OCI-LY7 (cell line): ENCODE measurements at regions not wholly inside any gene's neighbourhood (a gene's known extent, or its start where the extent isn't known, plus 50 kb on each side); places are given as distances from the start of the nearest gene placed in this dataset.
"Not testable (repeated sequence)": the region's sequence is repeated elsewhere in the genome, so short reads cannot be mapped to it uniquely, and the experiment has no call there.

ENCODE experiments used
- BruUV-seq: library from RNA; stranded (reverse); fragments of 400-500 nt; replicated peaks from 2 replicates; lab custom pipeline; 2021; lab: Mats Ljungman, UMichigan
- CTCF ChIA-PET: fragments of 300-600 bp; sonication (Branson Sonifier 250); formaldehyde crosslinking; loops from one replicate; lab custom pipeline; 2022; ENCODE audit warnings: antibody characterized with exemption; ENCODE audit not compliant: unreplicated experiment; lab: Charles Lee
- POLR2A ChIA-PET: fragments of 300-600 bp; sonication (Branson Sonifier 250); formaldehyde crosslinking; loops from one replicate; lab custom pipeline; 2022; ENCODE audit warnings: antibody characterized with exemption; lab: Charles Lee
- DNase-seq: peaks from one replicate; pipeline ENCODE4 v3.0.0-alpha.2; 2015; ENCODE audit warnings: low spot score
- H2AFZ ChIP-seq: fragments of 200-600 bp; sonication (generic), shearing (Covaris generic); 2 replicates; pipeline ENCODE4 v1.6.1; 2014; ENCODE audit warnings: mild to moderate bottlenecking, antibody characterized with exemption, low read length, moderate library complexity
- H3K27ac ChIP-seq: fragments of 200-600 bp; sonication (generic); 2 replicates; pipeline ENCODE4 v1.5.1; 2014; ENCODE audit warnings: mixed run types, low read depth, mild to moderate bottlenecking, moderate library complexity, low read length, inconsistent platforms; ENCODE audit not compliant: poor library complexity, severe bottlenecking
- H3K36me3 ChIP-seq: fragments of 200-600 bp; sonication (generic); 2 replicates; pipeline ENCODE4 v1.6.1; 2014; ENCODE audit warnings: mild to moderate bottlenecking, antibody characterized with exemption, low read length, moderate library complexity, mixed read lengths; ENCODE audit not compliant: insufficient read depth
- H3K4me1 ChIP-seq: fragments of 200-600 bp; sonication (generic); 2 replicates; pipeline ENCODE4 v1.5.1; 2014; ENCODE audit warnings: mild to moderate bottlenecking, low read length; ENCODE audit not compliant: insufficient read depth, poor library complexity, severe bottlenecking
- H3K4me2 ChIP-seq: fragments of 200-600 bp; sonication (generic); 2 replicates; pipeline ENCODE4 v1.6.1; 2014; ENCODE audit warnings: mild to moderate bottlenecking, low read length
- H3K4me3 ChIP-seq: fragments of 200-600 bp; sonication (generic); 2 replicates; pipeline ENCODE4 v1.5.1; 2014; ENCODE audit warnings: mild to moderate bottlenecking, low read depth, low read length; ENCODE audit not compliant: poor library complexity, severe bottlenecking
- H3K79me2 ChIP-seq: fragments of 200-600 bp; sonication (generic); 2 replicates; pipeline ENCODE4 v1.6.1; 2016; ENCODE audit warnings: low read depth, mild to moderate bottlenecking, low read length, moderate library complexity, mixed read lengths; ENCODE audit not compliant: insufficient read depth
- H3K9me2 ChIP-seq: fragments of 200-600 bp; sonication (generic); 2 replicates; pipeline ENCODE4 v1.6.1; 2016; ENCODE audit warnings: mild to moderate bottlenecking, low read length, mixed read lengths; ENCODE audit not compliant: insufficient read depth
- H3K9me3 ChIP-seq: fragments of 200-600 bp; sonication (generic); 2 replicates; pipeline ENCODE4 v1.6.1; 2014; ENCODE audit warnings: mild to moderate bottlenecking, mixed run types, low read length, mixed read lengths
- H4K20me1 ChIP-seq: fragments of 200-600 bp; sonication (generic); 2 replicates; pipeline ENCODE4 v1.6.1; 2014; ENCODE audit warnings: mild to moderate bottlenecking, antibody characterized with exemption, low read length, moderate library complexity, mixed read lengths; ENCODE audit not compliant: insufficient read depth
- EZH2phosphoT487 ChIP-seq: fragments of 200-600 bp; sonication (generic); IDR thresholded peaks from 2 replicates; pipeline ENCODE4 v1.6.1; 2018; ENCODE audit warnings: low read depth, borderline replicate concordance, mild to moderate bottlenecking, mixed run types, antibody characterized with exemption, low read length, moderate library complexity, mixed read lengths
- intact Hi-C: fragments of 100-400 bp; cut with micrococcal nuclease; formaldehyde crosslinking; loops from one replicate; pipeline ENCODE4 v1.10.0; 2022; ENCODE audit not compliant: unreplicated experiment
- TF ChIP-seq, protein P1 (sequence below): fragments of 200-600 bp; sonication (generic); conservative IDR thresholded peaks from 2 replicates; pipeline ENCODE4 v1.5.1; 2014; ENCODE audit warnings: mild to moderate bottlenecking, antibody characterized with exemption, low read length, moderate library complexity, mixed read lengths

DNA sequence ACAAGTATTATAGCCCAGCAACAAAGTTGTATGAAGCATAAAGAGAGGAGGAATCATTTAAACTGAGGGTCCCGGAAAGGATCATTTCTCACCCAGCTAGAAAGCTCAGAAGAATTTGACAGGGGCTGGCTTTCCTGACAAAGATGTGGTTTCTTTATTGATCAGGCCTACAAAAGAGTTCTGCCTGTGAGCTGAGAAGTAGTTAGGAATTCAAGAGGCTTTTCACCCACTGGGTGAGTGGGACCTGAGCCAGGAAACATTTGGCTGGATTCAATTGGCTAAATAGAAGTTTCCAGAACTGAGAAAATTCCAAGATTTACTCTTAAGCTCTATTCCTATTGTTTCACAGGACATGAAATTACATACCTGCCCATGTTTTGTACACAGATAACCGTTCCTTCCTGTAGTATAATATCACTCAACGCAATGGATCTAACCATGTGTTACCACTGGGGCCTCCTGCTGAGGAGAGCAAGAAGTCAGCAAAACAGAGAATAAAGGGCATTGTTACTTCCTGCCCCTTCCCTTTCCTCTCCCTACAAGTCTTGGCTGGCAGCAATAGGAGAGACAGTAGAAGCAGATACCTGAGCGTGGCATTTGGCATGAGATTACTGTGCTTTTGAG lies 53.9 kb upstream of the PAPSS2 start:
- H4K20me1 ChIP-seq: no peaks in the 10 kb centered on the region
- POLR2A ChIA-PET: interaction anchor here (0.7 kb wide), 1 partner anchor 89 kb away, joined by 3 read pairs; no protein-coding TSS in a partner anchor
- no peaks in the 10 kb centered on the region for H3K4me1 ChIP-seq
- H3K9me3 ChIP-seq: no peaks in the 10 kb centered on the region
- no TSS peak for BruUV-seq
- H3K36me3 ChIP-seq: no peaks in the 10 kb centered on the region
- TF ChIP-seq EZH2phosphoT487: no peak
- TF ChIP-seq, protein P1, sequence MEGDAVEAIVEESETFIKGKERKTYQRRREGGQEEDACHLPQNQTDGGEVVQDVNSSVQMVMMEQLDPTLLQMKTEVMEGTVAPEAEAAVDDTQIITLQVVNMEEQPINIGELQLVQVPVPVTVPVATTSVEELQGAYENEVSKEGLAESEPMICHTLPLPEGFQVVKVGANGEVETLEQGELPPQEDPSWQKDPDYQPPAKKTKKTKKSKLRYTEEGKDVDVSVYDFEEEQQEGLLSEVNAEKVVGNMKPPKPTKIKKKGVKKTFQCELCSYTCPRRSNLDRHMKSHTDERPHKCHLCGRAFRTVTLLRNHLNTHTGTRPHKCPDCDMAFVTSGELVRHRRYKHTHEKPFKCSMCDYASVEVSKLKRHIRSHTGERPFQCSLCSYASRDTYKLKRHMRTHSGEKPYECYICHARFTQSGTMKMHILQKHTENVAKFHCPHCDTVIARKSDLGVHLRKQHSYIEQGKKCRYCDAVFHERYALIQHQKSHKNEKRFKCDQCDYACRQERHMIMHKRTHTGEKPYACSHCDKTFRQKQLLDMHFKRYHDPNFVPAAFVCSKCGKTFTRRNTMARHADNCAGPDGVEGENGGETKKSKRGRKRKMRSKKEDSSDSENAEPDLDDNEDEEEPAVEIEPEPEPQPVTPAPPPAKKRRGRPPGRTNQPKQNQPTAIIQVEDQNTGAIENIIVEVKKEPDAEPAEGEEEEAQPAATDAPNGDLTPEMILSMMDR: no peak
- DNase-seq: no peak
- intact Hi-C loops: no loop called here
- no peak overlapping the region for H2AFZ ChIP-seq
- no peak overlapping the region for H3K4me2 ChIP-seq
- no peak overlapping the region for H3K4me3 ChIP-seq
- CTCF ChIA-PET: no interaction called here
- no peaks in the 10 kb centered on the region for H3K9me2 ChIP-seq
- H3K27ac ChIP-seq: no peak overlapping the region
- no peaks in the 10 kb centered on the region for H3K79me2 ChIP-seq

DNA sequence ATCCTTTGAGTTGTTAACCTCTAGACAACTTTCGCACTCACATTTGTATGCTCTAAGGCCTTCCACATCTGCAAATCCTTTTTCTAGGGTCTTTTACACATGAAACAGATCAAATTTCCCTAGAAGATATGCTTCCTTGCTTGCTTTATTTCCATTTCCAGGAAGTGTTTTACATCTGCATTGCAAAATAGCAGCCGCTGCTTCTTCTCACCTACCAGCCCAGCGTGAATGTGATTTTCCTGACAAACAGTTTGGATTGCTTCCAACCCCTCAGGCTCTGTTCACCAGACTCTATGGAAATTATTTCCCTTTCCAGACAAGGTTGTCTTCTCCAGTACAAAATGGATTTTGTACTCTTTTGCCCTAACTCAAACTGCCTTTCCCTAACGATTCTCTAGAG lies 50.9 kb upstream of the PAPSS2 start:
- BruUV-seq: no TSS peak
- ChIA-PET CTCF (no interaction called here), POLR2A (no interaction called here)
- Histone ChIP-seq H2AFZ (no peak overlapping the region), H3K4me2 (no peak overlapping the region), H3K36me3 (no peaks in the 10 kb centered on the region), H3K4me1 (no peaks in the 10 kb centered on the region), H3K4me3 (no peak overlapping the region), H3K27ac (no peak overlapping the region), H4K20me1 (no peaks in the 10 kb centered on the region), H3K9me2 (no peaks in the 10 kb centered on the region), H3K9me3 (no peaks in the 10 kb centered on the region), H3K79me2 (no peaks in the 10 kb centered on the region)
- TF ChIP-seq, protein P1: no peak
- TF ChIP-seq EZH2phosphoT487: no peak
- DNase-seq: no peak
- intact Hi-C loops: no loop called here

DNA sequence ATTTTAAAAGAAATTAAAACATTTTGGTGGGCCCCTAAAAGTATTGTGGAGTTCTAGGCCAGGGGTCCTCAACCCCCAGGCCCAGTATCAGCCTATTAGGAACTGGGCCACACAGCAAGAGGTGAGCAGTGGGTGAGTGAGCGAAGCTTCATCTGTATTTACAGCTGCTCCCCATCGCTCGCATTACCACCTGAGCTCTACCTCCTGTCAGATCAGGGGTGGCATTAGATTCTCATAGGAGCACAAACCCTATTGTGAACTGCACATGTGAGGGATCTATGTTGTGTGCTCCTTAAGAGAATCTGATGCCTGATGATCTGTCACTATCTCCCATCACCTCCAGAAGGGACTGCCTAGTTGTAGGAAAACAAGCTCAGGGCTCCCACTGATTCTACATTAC lies 50.1 kb upstream of the PAPSS2 start:
- H4K20me1 ChIP-seq, intact Hi-C loops, H2AFZ ChIP-seq, H3K4me1 ChIP-seq, POLR2A ChIA-PET, H3K36me3 ChIP-seq, DNase-seq, BruUV-seq, H3K9me3 ChIP-seq, H3K9me2 ChIP-seq, CTCF ChIA-PET, H3K4me3 ChIP-seq, H3K4me2 ChIP-seq, H3K27ac ChIP-seq, H3K79me2 ChIP-seq: not testable (repeated sequence)
